ENCODE measurements at regions not wholly inside any gene's neighbourhood (a gene's known extent, or its start where the extent isn't known, plus 50 kb on each side); places are given as distances from the start of the nearest gene placed in this dataset.
"Not testable (repeated sequence)": the region's sequence is repeated elsewhere in the genome, so short reads cannot be mapped to it uniquely, and the experiment has no call there.

- no TSS peak for BruUV-seq (replicated peaks)
- ChIA-PET CTCF (no interaction called here), POLR2A (ENCODE audit: unreplicated experiment) (no interaction called here)
- Histone ChIP-seq H3K4me2 (ENCODE audit: low read length) (no peak overlapping the region), H2AFZ (ENCODE audit: low read length) (no peak overlapping the region), H3K79me2 (ENCODE audit: low read length) (no peaks in the 10 kb centered on the region), H3K36me3 (ENCODE audit: low read depth, low read length) (no peaks in the 10 kb centered on the region), H3K9me3 (ENCODE audit: low read length) (no peaks in the 10 kb centered on the region), H3K27ac (ENCODE audit: low read length) (no peak overlapping the region), H3K27me3 (ENCODE audit: low read length) (no peaks in the 10 kb centered on the region), H3K4me1 (ENCODE audit: insufficient read depth, low read length) (0 out of 2 replicates have a peak, but pooled peaks cover 6% of the 10 kb centered on the region), H3F3A (ENCODE audit: low read length, unreplicated experiment) (no peaks in the 10 kb centered on the region), H3K9me2 (replicated peaks; ENCODE audit: low read length) (no peaks in the 10 kb centered on the region), H4K20me1 (ENCODE audit: low read length) (no peaks in the 10 kb centered on the region), H3K4me3 (ENCODE audit: low read length) (no peak overlapping the region), H3K9ac (ENCODE audit: low read length) (no peak overlapping the region)
- DNase-seq (no peak), ATAC-seq (no peak)
- intact Hi-C loops (cut with micrococcal nuclease) = no loop called here
- TF ChIP-seq CTCF (conservative IDR thresholded peaks at IDR 0.05; ENCODE audit: low read depth, low read length) (no peak), EZH2 (IDR thresholded peaks at IDR 0.05; ENCODE audit: low read length, unreplicated experiment) (no peak), EZH2phosphoT487 (IDR thresholded peaks at IDR 0.05; ENCODE audit: borderline replicate concordance, low read length) (no peak)
These were observed 89.0 kb upstream of the GC start for GRCh38 chr4:71872767-71873415.

- H4K20me1 ChIP-seq (ENCODE audit: low read length) = no peaks in the 10 kb centered on the region
- no peaks in the 10 kb centered on the region for H3K36me3 ChIP-seq (ENCODE audit: low read depth, low read length)
- H3K9ac ChIP-seq (ENCODE audit: low read length) = no peak overlapping the region
- peaks cover 12% of the 10 kb centered on the region; the same call in 1 of the 2 replicates for H3K27me3 ChIP-seq (ENCODE audit: low read length)
- no peaks in the 10 kb centered on the region for H3K9me2 ChIP-seq (replicated peaks; ENCODE audit: low read length)
- ChIA-PET CTCF (no interaction called here), POLR2A (ENCODE audit: unreplicated experiment) (no interaction called here)
- intact Hi-C loops (cut with micrococcal nuclease) = no loop called here
- H3K4me3 ChIP-seq (ENCODE audit: low read length) = no peak overlapping the region
- TF ChIP-seq EZH2phosphoT487 (IDR thresholded peaks at IDR 0.05; ENCODE audit: borderline replicate concordance, low read length) (no peak), EZH2 (IDR thresholded peaks at IDR 0.05; ENCODE audit: low read length, unreplicated experiment) (no peak), CTCF (conservative IDR thresholded peaks at IDR 0.05; ENCODE audit: low read depth, low read length) (no peak)
- BruUV-seq (replicated peaks) = no TSS peak
- H2AFZ ChIP-seq (ENCODE audit: low read length) = no peak overlapping the region
- no peaks in the 10 kb centered on the region for H3F3A ChIP-seq (ENCODE audit: low read length, unreplicated experiment)
- H3K9me3 ChIP-seq (ENCODE audit: low read length) = no peaks in the 10 kb centered on the region
- H3K4me1 ChIP-seq (ENCODE audit: insufficient read depth, low read length) = no peaks in the 10 kb centered on the region
- DNase-seq (no peak), ATAC-seq (no peak)
- H3K27ac ChIP-seq (ENCODE audit: low read length) = no peak overlapping the region
- no peak overlapping the region for H3K4me2 ChIP-seq (ENCODE audit: low read length)
- no peaks in the 10 kb centered on the region for H3K79me2 ChIP-seq (ENCODE audit: low read length)
These were observed 94.5 kb upstream of the GC start for GRCh38 chr4:71878376-71878775.

GRCh38 chr4:71882113-71882841 is 98.4 kb upstream of the GC start:
- no peak overlapping the region for H2AFZ ChIP-seq (ENCODE audit: low read length)
- intact Hi-C loops (cut with micrococcal nuclease) = no loop called here
- no peak overlapping the region for H3K4me2 ChIP-seq (ENCODE audit: low read length)
- no peaks in the 10 kb centered on the region for H3K9me3 ChIP-seq (ENCODE audit: low read length)
- no peaks in the 10 kb centered on the region for H3K36me3 ChIP-seq (ENCODE audit: low read depth, low read length)
- DNase-seq (peak; percentile 50), ATAC-seq (no peak)
- TF ChIP-seq EZH2 (IDR thresholded peaks at IDR 0.05; ENCODE audit: low read length, unreplicated experiment) = no peak
- no peak for TF ChIP-seq CTCF (conservative IDR thresholded peaks at IDR 0.05; ENCODE audit: low read depth, low read length)
- TF ChIP-seq EZH2phosphoT487 (IDR thresholded peaks at IDR 0.05; ENCODE audit: borderline replicate concordance, low read length) = no peak
- no peaks in the 10 kb centered on the region for H3F3A ChIP-seq (ENCODE audit: low read length, unreplicated experiment)
- no peak overlapping the region for H3K27ac ChIP-seq (ENCODE audit: low read length)
- no TSS peak for BruUV-seq (replicated peaks)
- no peak overlapping the region for H3K4me3 ChIP-seq (ENCODE audit: low read length)
- POLR2A ChIA-PET (ENCODE audit: unreplicated experiment) = no interaction called here
- H3K9me2 ChIP-seq (replicated peaks; ENCODE audit: low read length) = no peaks in the 10 kb centered on the region
- no peaks in the 10 kb centered on the region for H3K4me1 ChIP-seq (ENCODE audit: insufficient read depth, low read length)
- CTCF ChIA-PET = no interaction called here
- H3K27me3 ChIP-seq (ENCODE audit: low read length) = peaks cover 18% of the 10 kb centered on the region
- no peaks in the 10 kb centered on the region for H4K20me1 ChIP-seq (ENCODE audit: low read length)
- no peak overlapping the region for H3K9ac ChIP-seq (ENCODE audit: low read length)
- no peaks in the 10 kb centered on the region for H3K79me2 ChIP-seq (ENCODE audit: low read length)

GRCh38 chr4:71900366-71900765 is 116.5 kb upstream of the GC start:
- H3F3A ChIP-seq (ENCODE audit: low read length, unreplicated experiment); CTCF ChIA-PET; H3K9me2 ChIP-seq (replicated peaks; ENCODE audit: low read length); H3K4me3 ChIP-seq (ENCODE audit: low read length); H2AFZ ChIP-seq (ENCODE audit: low read length); DNase-seq; H3K4me2 ChIP-seq (ENCODE audit: low read length); H3K36me3 ChIP-seq (ENCODE audit: low read depth, low read length); ATAC-seq; H3K79me2 ChIP-seq (ENCODE audit: low read length); POLR2A ChIA-PET (ENCODE audit: unreplicated experiment); H3K9me3 ChIP-seq (ENCODE audit: low read length); intact Hi-C loops (cut with micrococcal nuclease); H3K4me1 ChIP-seq (ENCODE audit: insufficient read depth, low read length); H3K27me3 ChIP-seq (ENCODE audit: low read length); H3K9ac ChIP-seq (ENCODE audit: low read length); BruUV-seq (replicated peaks); H4K20me1 ChIP-seq (ENCODE audit: low read length); H3K27ac ChIP-seq (ENCODE audit: low read length): not testable (repeated sequence)
